ENCODE measurements at regions not wholly inside any gene's neighbourhood (a gene's known extent, or its start where the extent isn't known, plus 50 kb on each side); places are given as distances from the start of the nearest gene placed in this dataset.
"Not testable (repeated sequence)": the region's sequence is repeated elsewhere in the genome, so short reads cannot be mapped to it uniquely, and the experiment has no call there.

DNA sequence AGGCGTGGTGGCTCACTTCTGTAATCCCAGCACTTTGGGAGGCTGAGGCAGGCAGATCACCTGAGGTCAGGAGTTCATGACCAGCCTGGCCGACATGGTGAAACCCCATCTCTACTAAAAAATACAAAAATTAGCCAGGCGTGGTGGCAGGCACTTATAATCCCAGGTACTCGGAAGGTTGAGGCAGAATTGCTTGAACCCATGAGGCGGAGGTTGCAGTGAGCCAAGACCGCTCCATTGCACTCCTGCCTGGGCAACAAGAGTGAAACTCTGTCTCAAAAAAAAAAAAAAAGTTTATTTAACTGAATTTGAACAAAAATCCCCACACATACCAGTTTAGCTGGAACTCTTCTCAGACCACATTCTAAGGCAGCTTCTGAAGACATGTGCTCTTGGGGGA lies 51.8 kb upstream of the HABP2 start:
- not testable (repeated sequence) for H3K4me3 ChIP-seq (ENCODE audit: low read length in 2 of 2); H3K27ac ChIP-seq (ENCODE audit: low read depth in 1 of 2, low read length in 1 of 2); H3K36me3 ChIP-seq (ENCODE audit: control insufficient read depth in 2 of 2, insufficient read depth in 2 of 2, low read length in 1 of 2); H3K27me3 ChIP-seq (ENCODE audit: control insufficient read depth in 2 of 2, insufficient read depth in 1 of 2, low read length in 1 of 2); H3K9me3 ChIP-seq (ENCODE audit: control insufficient read depth in 2 of 2, insufficient read depth in 1 of 2, low read length in 1 of 2); DNase-seq (ENCODE audit: low read depth in 6 of 9, low spot score in 9 of 9)
- peaks cover 4 to 12% of the 10 kb centered on the region in 2 donors for H3K4me1 ChIP-seq (ENCODE audit: control insufficient read depth in 2 of 2, insufficient read depth in 2 of 2, low read length in 2 of 2)
- 96% methylated on average over 6 of the region's 6 CpGs for WGBS
